ENCODE measurements at regions not wholly inside any gene's neighbourhood (a gene's known extent, or its start where the extent isn't known, plus 50 kb on each side); places are given as distances from the start of the nearest gene placed in this dataset.

- H3K4me1 Mint-ChIP-seq = no peaks in the 10 kb centered on the region
- no peaks in the 10 kb centered on the region for H3K9me3 Mint-ChIP-seq
- peaks cover 5% of the 10 kb centered on the region for H3K27me3 Mint-ChIP-seq
- no peak overlapping the region for H3K4me3 Mint-ChIP-seq
- no peak overlapping the region for H3K27ac Mint-ChIP-seq
- no peaks in the 10 kb centered on the region for H3K36me3 Mint-ChIP-seq
- DNase-seq = no peak
These were observed 410.5 kb downstream of the LMO4 start for GRCh38 chr1:87739141-87739540.

DNA sequence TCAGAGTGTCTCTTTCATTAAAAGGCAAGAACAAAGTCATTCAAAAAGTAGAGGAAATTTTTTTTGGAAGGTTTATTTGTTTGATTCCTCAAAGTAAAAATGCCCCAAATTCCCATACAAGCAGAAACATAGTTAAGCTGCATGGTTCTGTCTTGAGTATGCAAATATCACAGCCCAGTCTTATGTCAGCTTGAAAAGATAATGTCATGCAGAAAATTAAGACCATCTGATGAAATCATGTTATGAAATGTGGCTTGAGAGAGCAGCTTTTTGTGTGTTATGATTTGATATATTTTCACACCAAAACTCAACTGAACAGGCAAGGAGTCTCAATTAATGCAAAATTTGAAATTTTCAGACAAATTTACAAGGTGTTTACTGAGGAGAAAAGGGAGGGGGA, 411.0 kb downstream of the LMO4 start:
- Mint-ChIP-seq H3K36me3 (no peaks in the 10 kb centered on the region), H3K27ac (no peak overlapping the region), H3K4me1 (no peaks in the 10 kb centered on the region), H3K4me3 (no peak overlapping the region), H3K9me3 (no peaks in the 10 kb centered on the region), H3K27me3 (peaks cover 5% of the 10 kb centered on the region)
- DNase-seq = no peak

DNA sequence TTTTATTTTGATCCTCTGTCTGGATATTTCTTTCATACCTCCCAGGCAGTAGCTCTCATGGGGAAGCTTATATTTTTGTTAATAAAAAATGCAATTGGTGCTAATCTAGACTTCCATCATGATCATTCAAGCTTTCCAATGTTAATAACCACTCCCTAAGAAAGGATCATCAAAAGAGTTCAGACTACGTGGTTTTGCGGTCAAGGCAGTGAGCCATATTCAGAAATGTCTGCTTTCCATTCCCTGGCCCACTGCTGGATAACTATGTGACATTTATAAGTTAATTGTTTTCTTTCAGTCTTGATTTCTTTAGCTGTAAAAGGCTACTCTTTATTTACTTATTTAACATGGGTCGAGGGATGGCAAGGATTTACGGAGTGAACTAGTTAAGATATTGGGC, 414.6 kb downstream of the LMO4 start:
- no peak for DNase-seq

DNA sequence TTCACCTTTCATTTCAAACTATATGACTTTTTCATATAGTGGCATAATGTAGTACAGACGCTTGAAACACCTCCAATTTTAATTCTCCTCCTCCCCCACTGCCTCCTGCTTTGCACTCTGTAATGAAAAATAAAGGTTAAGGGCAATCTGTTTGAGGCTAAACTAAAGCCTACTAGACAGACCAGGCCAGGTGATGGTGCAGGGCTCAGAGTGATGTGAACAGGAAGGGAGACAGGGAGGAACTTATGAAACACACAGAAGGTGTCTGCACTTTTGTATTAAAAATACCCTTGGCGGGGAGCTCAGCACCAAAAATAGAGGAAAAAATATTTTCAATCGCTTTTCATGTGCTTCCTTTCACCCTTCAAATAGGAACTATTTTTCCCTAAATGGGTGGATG, 415.4 kb downstream of the LMO4 start:
- Mint-ChIP-seq H3K4me3 (no peak overlapping the region), H3K27ac (no peak overlapping the region), H3K4me1 (peaks cover 1% of the 10 kb centered on the region), H3K27me3 (peaks cover 14% of the 10 kb centered on the region), H3K36me3 (no peaks in the 10 kb centered on the region), H3K9me3 (no peaks in the 10 kb centered on the region)
- no peak for DNase-seq

More for the DNA sequence above, 414.6 kb downstream of the LMO4 start:
- H3K27me3 Mint-ChIP-seq = peaks cover 14% of the 10 kb centered on the region
- H3K4me3 Mint-ChIP-seq = no peak overlapping the region
- no peaks in the 10 kb centered on the region for H3K9me3 Mint-ChIP-seq
- no peak overlapping the region for H3K27ac Mint-ChIP-seq
- H3K36me3 Mint-ChIP-seq = no peaks in the 10 kb centered on the region
- peaks cover 1% of the 10 kb centered on the region for H3K4me1 Mint-ChIP-seq

GRCh38 chr1:87744763-87745162, 416.1 kb downstream of the LMO4 start:
- H3K27me3 Mint-ChIP-seq = peaks cover 14% of the 10 kb centered on the region
- no peak overlapping the region for H3K27ac Mint-ChIP-seq
- no peaks in the 10 kb centered on the region for H3K36me3 Mint-ChIP-seq
- DNase-seq = no peak
- H3K9me3 Mint-ChIP-seq = no peaks in the 10 kb centered on the region
- H3K4me1 Mint-ChIP-seq = peaks cover 1% of the 10 kb centered on the region
- H3K4me3 Mint-ChIP-seq = no peak overlapping the region

DNA sequence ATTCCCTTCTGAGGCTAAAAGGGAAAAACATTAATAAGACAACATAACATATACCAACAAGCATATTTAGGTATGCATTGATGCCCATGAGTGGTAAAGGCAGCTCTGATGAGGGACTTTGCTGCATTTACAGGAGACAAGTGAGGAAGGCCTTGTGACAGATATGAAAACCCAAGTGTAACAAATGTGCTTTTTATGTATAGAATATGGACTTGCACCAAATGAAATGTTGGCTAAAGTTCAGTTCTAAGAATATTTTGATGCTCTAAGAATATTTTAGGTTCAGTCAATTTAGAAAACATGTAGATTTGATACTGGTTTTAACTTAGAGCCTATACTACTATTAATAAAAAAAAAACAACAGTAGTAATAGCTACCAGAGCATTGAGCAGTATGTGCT, 424.7 kb downstream of the LMO4 start:
- Mint-ChIP-seq H3K9me3 (no peaks in the 10 kb centered on the region), H3K27ac (no peak overlapping the region), H3K27me3 (no peaks in the 10 kb centered on the region), H3K4me3 (no peak overlapping the region), H3K4me1 (no peaks in the 10 kb centered on the region), H3K36me3 (no peaks in the 10 kb centered on the region)
- no peak for DNase-seq

- Mint-ChIP-seq H3K27me3 (no peaks in the 10 kb centered on the region), H3K4me1 (no peaks in the 10 kb centered on the region), H3K36me3 (no peaks in the 10 kb centered on the region), H3K27ac (no peak overlapping the region), H3K4me3 (no peak overlapping the region), H3K9me3 (no peaks in the 10 kb centered on the region)
- DNase-seq = no peak
These were observed 425.5 kb downstream of the LMO4 start for GRCh38 chr1:87754139-87754538.

GRCh38 chr1:87757676-87758075, 429.0 kb downstream of the LMO4 start:
- Mint-ChIP-seq H3K27ac (no peak overlapping the region), H3K4me1 (peaks cover 5% of the 10 kb centered on the region), H3K27me3 (no peaks in the 10 kb centered on the region), H3K9me3 (no peaks in the 10 kb centered on the region), H3K4me3 (no peak overlapping the region), H3K36me3 (no peaks in the 10 kb centered on the region)
- DNase-seq = no peak

DNA sequence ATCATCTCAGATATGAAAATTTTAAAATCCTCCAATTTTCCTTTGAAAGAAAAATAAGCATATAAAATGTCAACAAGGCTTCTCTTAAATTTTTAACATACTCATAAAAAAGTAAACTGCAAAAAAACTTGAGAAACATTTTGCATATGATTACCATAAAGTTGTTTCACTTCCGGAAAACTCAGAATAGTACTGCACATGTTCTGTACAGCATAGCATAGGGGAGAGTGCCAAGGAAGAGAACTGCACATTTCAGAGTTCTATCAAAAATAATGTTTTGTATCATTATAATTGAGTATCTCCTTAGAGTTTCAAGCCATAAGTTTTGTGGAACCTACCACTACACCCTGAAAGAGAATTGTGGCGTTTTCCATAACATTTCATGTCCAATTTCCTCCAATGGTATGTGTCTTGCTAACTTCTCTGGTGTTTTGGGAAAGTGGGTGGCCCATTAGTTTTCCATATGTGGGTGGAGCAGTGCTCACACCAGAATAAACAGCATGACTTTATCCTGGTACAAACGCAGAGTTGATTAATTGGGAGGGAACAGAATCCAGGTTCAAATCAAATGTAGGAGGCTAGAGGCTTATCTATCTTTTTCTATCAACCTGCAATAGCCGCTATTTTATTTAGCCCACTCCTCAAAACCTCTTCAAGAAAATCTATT, 430.9 kb downstream of the LMO4 start:
- peaks cover 1% of the 10 kb centered on the region for H3K9me3 Mint-ChIP-seq
- H3K27me3 Mint-ChIP-seq = no peaks in the 10 kb centered on the region
- no peak for DNase-seq
- no peak overlapping the region for H3K27ac Mint-ChIP-seq
- no peaks in the 10 kb centered on the region for H3K36me3 Mint-ChIP-seq
- no peak overlapping the region for H3K4me3 Mint-ChIP-seq
- peaks cover 7% of the 10 kb centered on the region for H3K4me1 Mint-ChIP-seq

DNA sequence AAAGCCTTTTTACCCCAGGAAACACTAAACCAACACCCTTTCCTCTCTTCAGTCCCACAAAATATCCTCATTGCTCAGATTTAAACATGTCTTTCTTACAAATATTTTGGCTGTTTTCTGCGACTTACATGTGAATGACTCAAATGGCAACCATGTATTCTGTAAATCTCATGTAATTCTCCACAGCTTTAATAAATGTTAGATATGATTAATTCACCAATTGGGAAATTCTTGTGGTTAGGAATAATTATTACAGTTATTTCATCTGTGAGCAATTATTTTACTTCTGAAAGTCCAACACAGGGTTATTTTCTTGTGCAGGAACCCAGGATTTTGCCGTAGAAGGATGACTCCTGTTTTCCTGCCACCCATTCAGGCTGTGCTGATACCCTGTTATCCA, 431.5 kb downstream of the LMO4 start:
- no peak for DNase-seq
- Mint-ChIP-seq H3K4me3 (no peak overlapping the region), H3K9me3 (peaks cover 1% of the 10 kb centered on the region)

DNA sequence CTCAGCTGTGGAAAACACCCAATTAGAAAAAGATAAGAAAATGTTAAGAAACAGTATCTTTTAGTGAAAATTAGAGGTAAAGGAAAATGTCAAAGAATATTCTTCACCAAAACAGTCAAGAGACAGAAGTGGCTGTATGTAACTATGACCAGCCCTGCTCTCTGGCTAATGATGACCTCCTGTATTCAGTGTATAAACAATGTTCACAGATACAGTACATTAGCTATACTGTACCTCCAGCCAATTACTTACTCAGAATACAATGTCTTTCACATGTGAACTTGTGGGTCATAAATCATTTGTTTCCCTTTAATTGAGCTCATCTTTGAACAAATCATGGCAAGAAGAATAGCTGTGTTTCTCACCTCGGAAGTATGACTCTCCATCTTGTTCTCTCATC, 432.0 kb downstream of the LMO4 start:
- Mint-ChIP-seq H3K27ac (no peak overlapping the region), H3K27me3 (no peaks in the 10 kb centered on the region), H3K36me3 (no peaks in the 10 kb centered on the region), H3K9me3 (peaks cover 1% of the 10 kb centered on the region), H3K4me1 (peaks cover 7% of the 10 kb centered on the region), H3K4me3 (no peak overlapping the region)
- DNase-seq = no peak

More for the DNA sequence above, 431.5 kb downstream of the LMO4 start:
- no peaks in the 10 kb centered on the region for H3K27me3 Mint-ChIP-seq
- H3K36me3 Mint-ChIP-seq = no peaks in the 10 kb centered on the region
- peaks cover 7% of the 10 kb centered on the region for H3K4me1 Mint-ChIP-seq
- no peak overlapping the region for H3K27ac Mint-ChIP-seq

GRCh38 chr1:87763483-87763882, 434.8 kb downstream of the LMO4 start:
- Mint-ChIP-seq H3K27me3 (no peaks in the 10 kb centered on the region), H3K4me1 (peaks cover 7% of the 10 kb centered on the region), H3K9me3 (peaks cover 1% of the 10 kb centered on the region), H3K27ac (no peak overlapping the region), H3K4me3 (no peak overlapping the region), H3K36me3 (no peaks in the 10 kb centered on the region)
- DNase-seq = no peak

DNA sequence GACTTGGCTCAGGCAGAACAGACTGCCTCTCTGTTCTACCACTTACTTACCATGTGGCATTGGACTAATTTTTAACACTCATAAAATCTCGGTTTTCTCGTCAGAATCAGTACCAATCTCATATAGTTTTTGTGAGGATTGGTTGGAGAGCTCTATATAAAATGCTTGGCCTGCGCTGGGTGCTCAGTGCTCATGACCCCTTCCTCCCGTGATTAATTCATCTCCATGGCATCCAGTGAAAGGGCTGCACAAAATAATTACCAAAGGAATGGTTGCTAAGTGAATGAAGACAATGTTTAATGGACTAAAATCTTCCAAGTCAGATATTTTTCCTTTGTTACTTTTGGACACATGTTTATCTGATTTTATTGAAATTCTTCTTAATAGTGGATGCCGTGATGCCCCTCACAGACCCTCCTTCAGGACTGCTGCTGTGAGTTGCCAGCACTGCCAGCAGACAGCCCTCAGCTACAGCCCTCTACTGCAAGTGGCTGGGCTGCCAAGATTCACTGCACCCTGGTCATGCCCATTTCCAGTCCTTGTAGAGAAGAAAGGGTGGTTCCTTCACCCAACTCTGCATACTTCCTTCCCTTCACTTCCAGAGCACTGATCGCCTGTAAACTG, 436.5 kb downstream of the LMO4 start:
- DNase-seq = no peak
- H3K9me3 Mint-ChIP-seq = peaks cover 1% of the 10 kb centered on the region
- peaks cover 2% of the 10 kb centered on the region for H3K4me1 Mint-ChIP-seq
- no peaks in the 10 kb centered on the region for H3K27me3 Mint-ChIP-seq
- H3K27ac Mint-ChIP-seq = no peak overlapping the region
- no peak overlapping the region for H3K4me3 Mint-ChIP-seq
- H3K36me3 Mint-ChIP-seq = no peaks in the 10 kb centered on the region

DNA sequence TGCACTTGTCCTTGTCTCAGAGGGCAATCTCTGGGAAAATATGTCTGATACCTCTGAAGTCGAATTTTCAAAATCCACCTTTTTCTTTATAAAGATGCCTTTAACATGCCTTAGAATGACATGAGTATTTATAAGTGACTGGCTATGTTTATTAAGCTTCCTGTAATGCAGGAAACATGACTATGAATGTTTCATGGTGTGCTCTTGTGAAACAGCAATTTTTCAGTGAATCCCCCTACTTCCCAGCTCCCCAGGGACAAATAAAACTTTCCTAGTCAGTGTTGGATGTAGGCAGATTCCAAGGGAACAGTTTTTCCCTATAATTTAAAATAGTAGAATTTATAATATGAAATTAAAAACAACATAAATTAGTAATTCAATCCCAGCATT, 437.0 kb downstream of the LMO4 start:
- peaks cover 2% of the 10 kb centered on the region for H3K4me1 Mint-ChIP-seq

GRCh38 chr1:87766737-87767136, 438.1 kb downstream of the LMO4 start:
- no peak overlapping the region for H3K27ac Mint-ChIP-seq
- DNase-seq = no peak
- peaks cover 1% of the 10 kb centered on the region for H3K9me3 Mint-ChIP-seq
- peaks cover 2% of the 10 kb centered on the region for H3K4me1 Mint-ChIP-seq
- no peaks in the 10 kb centered on the region for H3K27me3 Mint-ChIP-seq
- H3K4me3 Mint-ChIP-seq = no peak overlapping the region
- H3K36me3 Mint-ChIP-seq = no peaks in the 10 kb centered on the region

More for the DNA sequence above, 437.0 kb downstream of the LMO4 start:
- Mint-ChIP-seq H3K27me3 (no peaks in the 10 kb centered on the region), H3K9me3 (peaks cover 1% of the 10 kb centered on the region), H3K4me3 (no peak overlapping the region), H3K36me3 (no peaks in the 10 kb centered on the region), H3K27ac (no peak overlapping the region)
- DNase-seq = no peak

DNA sequence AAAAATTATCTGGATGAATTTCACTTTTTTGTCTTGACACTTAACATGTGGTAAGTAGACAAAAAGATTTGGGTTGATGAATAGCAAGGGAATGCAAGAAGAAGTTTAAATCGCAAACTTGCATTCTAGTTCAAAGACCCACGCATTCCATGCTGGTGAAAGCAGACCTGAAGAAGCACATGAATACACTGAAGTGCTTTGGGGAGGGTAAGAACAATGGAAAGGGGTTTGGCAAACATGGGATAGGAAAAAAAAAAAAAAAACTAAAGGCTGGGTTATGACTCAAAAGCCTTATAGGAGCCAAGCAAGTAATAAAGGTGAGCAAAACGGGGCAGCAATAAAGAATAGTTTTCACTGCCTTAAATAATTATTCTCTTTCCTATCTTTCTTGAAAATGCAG, 450.2 kb downstream of the LMO4 start:
- H3K36me3 Mint-ChIP-seq = no peaks in the 10 kb centered on the region

More for the DNA sequence above, 450.2 kb downstream of the LMO4 start:
- Mint-ChIP-seq H3K4me3 (no peak overlapping the region), H3K27me3 (peaks cover 3% of the 10 kb centered on the region), H3K27ac (no peak overlapping the region), H3K9me3 (no peaks in the 10 kb centered on the region), H3K4me1 (no peaks in the 10 kb centered on the region)
- DNase-seq = no peak
